Breast epithelium (tissue), 3 donors: ENCODE measurements at regions not wholly inside any gene's neighbourhood (a gene's known extent, or its start where the extent isn't known, plus 50 kb on each side); places are given as distances from the start of the nearest gene placed in this dataset.

Source experiments
- CTCF ChIP-seq, 3 donors: fragments of 450-650 bp; IDR thresholded peaks; one replicate each; pipeline ENCODE4 v1.5.1; 2016 to 2017; ENCODE audit warnings: antibody characterized with exemption in 3 of 3, mild to moderate bottlenecking in 3 of 3, moderate library complexity in 3 of 3
- POLR2A ChIP-seq: fragments of 450-650 bp; IDR thresholded peaks from one replicate; pipeline ENCODE4 v1.6.1; 2016; ENCODE audit warnings: antibody characterized with exemption, mild to moderate bottlenecking, moderate library complexity

GRCh38 chr2:129233166-129233565, 746.3 kb upstream of the RAB6C start:
- TF ChIP-seq POLR2A, result no peak
- TF ChIP-seq CTCF (IDR thresholded peaks at IDR 0.05), result no peak
